ENCODE measurements at regions not wholly inside any gene's neighbourhood (a gene's known extent, or its start where the extent isn't known, plus 50 kb on each side); places are given as distances from the start of the nearest gene placed in this dataset.

- H3K9ac ChIP-seq (ENCODE audit: low read depth, low read length, poor library complexity, severe bottlenecking) = no peak overlapping the region
- H3K9me2 ChIP-seq (replicated peaks; ENCODE audit: low read depth, low read length) = no peaks in the 10 kb centered on the region
- H3K9me3 ChIP-seq (ENCODE audit: insufficient read depth, low read depth, low read length) = no peaks in the 10 kb centered on the region
- H3K4me3 ChIP-seq (ENCODE audit: low read length, poor library complexity, severe bottlenecking) = peak overlapping the region; percentile 25
- no peak overlapping the region for H2AFZ ChIP-seq (ENCODE audit: low read length)
- no peaks in the 10 kb centered on the region for H4K20me1 ChIP-seq (ENCODE audit: insufficient read depth, low read length, poor library complexity, severe bottlenecking)
- H3K27me3 ChIP-seq (ENCODE audit: insufficient read depth, low read length, poor library complexity, severe bottlenecking) = no peaks in the 10 kb centered on the region
- H3F3A ChIP-seq (ENCODE audit: low read depth) = no peaks in the 10 kb centered on the region
- peak overlapping the region; percentile 50 for H3K4me2 ChIP-seq (ENCODE audit: low read depth, low read length, poor library complexity, severe bottlenecking)
- H3K36me3 ChIP-seq (ENCODE audit: insufficient read depth, low read length) = no peaks in the 10 kb centered on the region
- H3K79me2 ChIP-seq (ENCODE audit: insufficient read depth, low read length) = no peaks in the 10 kb centered on the region
- TF ChIP-seq CTCF (conservative IDR thresholded peaks at IDR 0.05; ENCODE audit: low read length) (no peak), EZH2phosphoT487 (IDR thresholded peaks at IDR 0.05; ENCODE audit: borderline replicate concordance) (no peak)
- peaks cover 31% of the 10 kb centered on the region for H3K4me1 ChIP-seq (ENCODE audit: insufficient read depth, low read length, poor library complexity, severe bottlenecking)
These were observed 290.6 kb upstream of the OR4E1 start for GRCh38 chr14:21964180-21964579.

DNA sequence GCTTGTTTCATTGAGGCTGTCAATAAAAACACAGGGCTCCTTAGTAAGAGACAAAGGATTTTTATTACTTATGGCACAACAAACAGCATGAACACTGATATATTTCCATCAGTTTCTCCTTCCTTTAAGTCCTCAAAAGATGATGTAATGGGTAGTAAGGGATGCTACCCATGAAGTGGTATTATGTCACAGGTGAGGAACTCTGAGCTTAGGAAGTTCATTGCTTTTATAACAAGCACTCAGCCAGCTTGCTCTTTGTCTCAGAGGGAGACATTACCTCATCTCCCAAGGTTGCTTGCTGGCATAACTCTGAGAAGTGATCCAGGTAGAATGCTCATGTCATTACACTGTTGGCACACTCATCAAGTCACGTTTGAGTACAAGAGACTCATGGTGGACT is 287.0 kb upstream of the OR4E1 start:
- H3K4me1 ChIP-seq (ENCODE audit: insufficient read depth, low read length, poor library complexity, severe bottlenecking) = peaks cover 29% of the 10 kb centered on the region
- no peak overlapping the region for H2AFZ ChIP-seq (ENCODE audit: low read length)
- no peaks in the 10 kb centered on the region for H3K9me2 ChIP-seq (replicated peaks; ENCODE audit: low read depth, low read length)
- no peak for TF ChIP-seq EZH2phosphoT487 (IDR thresholded peaks at IDR 0.05; ENCODE audit: borderline replicate concordance)
- TF ChIP-seq CTCF (conservative IDR thresholded peaks at IDR 0.05; ENCODE audit: low read length) = no peak
- H3K4me3 ChIP-seq (ENCODE audit: low read length, poor library complexity, severe bottlenecking) = no peak overlapping the region
- H3F3A ChIP-seq (ENCODE audit: low read depth) = no peaks in the 10 kb centered on the region
- no peak overlapping the region for H3K9ac ChIP-seq (ENCODE audit: low read depth, low read length, poor library complexity, severe bottlenecking)
- H3K36me3 ChIP-seq (ENCODE audit: insufficient read depth, low read length) = no peaks in the 10 kb centered on the region
- H3K9me3 ChIP-seq (ENCODE audit: insufficient read depth, low read depth, low read length) = no peaks in the 10 kb centered on the region
- H3K27me3 ChIP-seq (ENCODE audit: insufficient read depth, low read length, poor library complexity, severe bottlenecking) = no peaks in the 10 kb centered on the region
- H4K20me1 ChIP-seq (ENCODE audit: insufficient read depth, low read length, poor library complexity, severe bottlenecking) = no peaks in the 10 kb centered on the region
- no peak overlapping the region for H3K4me2 ChIP-seq (ENCODE audit: low read depth, low read length, poor library complexity, severe bottlenecking)
- H3K79me2 ChIP-seq (ENCODE audit: insufficient read depth, low read length) = no peaks in the 10 kb centered on the region

GRCh38 chr14:21941885-21942284 is 268.3 kb upstream of the OR4E1 start:
- Histone ChIP-seq H3K9ac (ENCODE audit: low read depth, low read length, poor library complexity, severe bottlenecking) (no peak overlapping the region), H3K9me3 (ENCODE audit: insufficient read depth, low read depth, low read length) (no peaks in the 10 kb centered on the region), H3F3A (ENCODE audit: low read depth) (no peaks in the 10 kb centered on the region), H2AFZ (ENCODE audit: low read length) (peak overlapping the region; percentile 50; the same call in 1 of the 2 replicates), H3K36me3 (ENCODE audit: insufficient read depth, low read length) (no peaks in the 10 kb centered on the region), H3K79me2 (ENCODE audit: insufficient read depth, low read length) (no peaks in the 10 kb centered on the region), H3K4me1 (ENCODE audit: insufficient read depth, low read length, poor library complexity, severe bottlenecking) (peaks cover 25% of the 10 kb centered on the region), H3K4me3 (ENCODE audit: low read length, poor library complexity, severe bottlenecking) (no peak overlapping the region), H3K9me2 (replicated peaks; ENCODE audit: low read depth, low read length) (no peaks in the 10 kb centered on the region), H4K20me1 (ENCODE audit: insufficient read depth, low read length, poor library complexity, severe bottlenecking) (no peaks in the 10 kb centered on the region), H3K27me3 (ENCODE audit: insufficient read depth, low read length, poor library complexity, severe bottlenecking) (no peaks in the 10 kb centered on the region), H3K4me2 (ENCODE audit: low read depth, low read length, poor library complexity, severe bottlenecking) (peak overlapping the region; percentile 8)
- no peak for TF ChIP-seq EZH2phosphoT487 (IDR thresholded peaks at IDR 0.05; ENCODE audit: borderline replicate concordance)
- TF ChIP-seq CTCF (conservative IDR thresholded peaks at IDR 0.05; ENCODE audit: low read length) = no peak

Measured in Loucy (cell line).